ENCODE measurements at regions not wholly inside any gene's neighbourhood (a gene's known extent, or its start where the extent isn't known, plus 50 kb on each side); places are given as distances from the start of the nearest gene placed in this dataset.

GRCh38 chr2:18891600-18892345, 302.4 kb upstream of the NT5C1B start:
- 95% methylated on average over 3 of the region's 3 CpGs for WGBS
- Histone ChIP-seq H3K9me3 (ENCODE audit: control insufficient read depth in 2 of 2, insufficient read depth in 1 of 2, low read length in 1 of 2) (no peaks in the 10 kb centered on the region), H3K27me3 (ENCODE audit: control insufficient read depth in 2 of 2, insufficient read depth in 1 of 2, low read length in 1 of 2) (no peaks in the 10 kb centered on the region), H3K36me3 (ENCODE audit: control insufficient read depth in 2 of 2, insufficient read depth in 2 of 2, low read length in 1 of 2) (no peaks in the 10 kb centered on the region), H3K4me3 (ENCODE audit: low read length in 2 of 2) (no peak overlapping the region), H3K4me1 (ENCODE audit: control insufficient read depth in 2 of 2, insufficient read depth in 2 of 2, low read length in 2 of 2) (no peaks in the 10 kb centered on the region), H3K27ac (ENCODE audit: low read depth in 1 of 2, low read length in 1 of 2) (no peak overlapping the region)
- DNase-seq (ENCODE audit: low read depth in 6 of 9, low spot score in 9 of 9) = no peak

DNA sequence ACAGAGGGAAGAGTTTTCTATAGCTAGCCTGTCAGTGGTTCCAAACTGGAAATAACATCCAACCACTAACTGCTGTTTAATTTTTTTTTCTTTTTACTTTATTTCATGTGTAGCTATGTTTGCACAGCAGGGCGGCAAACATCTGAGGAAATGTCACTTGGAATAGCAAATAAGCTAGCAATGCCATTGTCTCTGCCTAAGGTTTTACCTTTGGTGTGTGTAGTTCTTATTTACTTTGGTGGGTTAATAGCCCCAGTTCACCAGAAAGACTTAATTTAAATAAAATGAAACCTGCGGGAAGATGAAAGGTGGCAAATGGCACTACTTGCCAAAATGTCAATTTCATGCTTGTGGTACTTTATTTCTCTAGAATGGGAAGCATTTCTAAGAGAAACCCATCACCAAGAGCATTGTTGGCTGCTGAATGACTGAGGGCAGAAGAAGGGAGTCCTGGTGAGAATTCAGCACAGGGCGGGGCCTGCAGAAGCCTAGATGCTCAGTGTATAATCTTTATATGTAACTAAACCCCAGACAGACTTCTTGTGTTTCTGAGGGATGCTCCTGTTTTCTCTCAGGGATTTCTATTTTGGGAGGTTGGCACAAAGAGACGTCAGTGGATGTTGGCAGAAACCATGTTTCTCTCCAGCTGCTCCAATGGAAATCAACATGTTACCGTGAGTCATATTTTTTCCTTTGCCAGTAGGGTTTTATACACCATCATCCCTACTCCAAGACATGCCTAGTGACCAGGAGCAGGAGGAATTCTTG, 300.4 kb upstream of the NT5C1B start:
- Histone ChIP-seq H3K4me3 (ENCODE audit: low read length in 2 of 2) (no peak overlapping the region), H3K27ac (ENCODE audit: low read depth in 1 of 2, low read length in 1 of 2) (no peak overlapping the region), H3K27me3 (ENCODE audit: control insufficient read depth in 2 of 2, insufficient read depth in 1 of 2, low read length in 1 of 2) (no peaks in the 10 kb centered on the region), H3K4me1 (ENCODE audit: control insufficient read depth in 2 of 2, insufficient read depth in 2 of 2, low read length in 2 of 2) (no peaks in the 10 kb centered on the region), H3K36me3 (ENCODE audit: control insufficient read depth in 2 of 2, insufficient read depth in 2 of 2, low read length in 1 of 2) (no peaks in the 10 kb centered on the region), H3K9me3 (ENCODE audit: control insufficient read depth in 2 of 2, insufficient read depth in 1 of 2, low read length in 1 of 2) (no peaks in the 10 kb centered on the region)
- WGBS = 94% methylated on average over 5 of the region's 5 CpGs
- DNase-seq (ENCODE audit: low read depth in 6 of 9, low spot score in 9 of 9) = no peak

- DNase-seq (ENCODE audit: low read depth in 6 of 9, low spot score in 9 of 9) = no peak
- H3K27ac ChIP-seq (ENCODE audit: low read depth in 1 of 2, low read length in 1 of 2) = no peak overlapping the region
- no peaks in the 10 kb centered on the region for H3K9me3 ChIP-seq (ENCODE audit: control insufficient read depth in 2 of 2, insufficient read depth in 1 of 2, low read length in 1 of 2)
- 73% methylated on average over 2 of the region's 2 CpGs for WGBS
- no peaks in the 10 kb centered on the region for H3K36me3 ChIP-seq (ENCODE audit: control insufficient read depth in 2 of 2, insufficient read depth in 2 of 2, low read length in 1 of 2)
- no peaks in the 10 kb centered on the region for H3K4me1 ChIP-seq (ENCODE audit: control insufficient read depth in 2 of 2, insufficient read depth in 2 of 2, low read length in 2 of 2)
- no peaks in the 10 kb centered on the region for H3K27me3 ChIP-seq (ENCODE audit: control insufficient read depth in 2 of 2, insufficient read depth in 1 of 2, low read length in 1 of 2)
- no peak overlapping the region for H3K4me3 ChIP-seq (ENCODE audit: low read length in 2 of 2)
Observed at GRCh38 chr2:18885457-18885856, 296.1 kb upstream of the NT5C1B start.

DNA sequence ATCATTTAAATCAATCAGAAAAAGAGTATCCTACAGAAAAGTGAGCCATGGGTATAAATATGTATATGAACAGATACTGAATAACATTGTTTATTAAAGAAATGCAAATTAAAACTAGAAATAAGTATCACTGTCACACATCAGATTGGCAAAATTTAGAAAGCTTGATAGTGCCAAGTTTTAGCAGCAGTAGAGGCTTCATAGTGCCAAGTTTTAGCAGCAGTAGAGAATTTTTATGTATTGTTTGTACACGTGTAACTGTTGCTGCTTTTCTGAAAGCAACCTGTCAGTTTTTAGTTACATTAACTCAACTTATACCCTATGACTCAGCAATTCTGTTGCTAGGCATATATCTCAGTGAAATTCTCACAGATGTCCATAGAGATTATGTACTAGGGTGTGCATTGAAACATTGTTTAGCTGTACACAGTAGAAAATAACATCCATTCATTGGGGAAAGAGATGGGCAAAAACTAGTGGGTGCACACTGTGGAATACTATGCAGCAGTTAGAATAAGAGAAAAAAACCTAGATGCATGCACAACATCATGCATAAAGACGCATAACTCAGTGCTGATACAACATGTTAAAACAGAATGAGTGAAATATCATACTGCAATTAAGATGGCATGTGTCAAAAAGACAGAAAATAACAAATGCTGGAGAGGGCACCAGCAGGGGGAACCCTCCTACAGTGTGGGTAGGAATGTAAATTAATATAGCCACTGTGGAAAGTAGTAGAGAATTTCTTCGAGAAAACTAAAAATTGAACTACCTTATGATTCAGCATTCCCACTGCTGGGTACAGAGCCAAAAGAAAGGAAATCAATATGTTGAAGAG, 294.5 kb upstream of the NT5C1B start:
- Histone ChIP-seq H3K27ac (ENCODE audit: low read depth in 1 of 2, low read length in 1 of 2) (no peak overlapping the region), H3K36me3 (ENCODE audit: control insufficient read depth in 2 of 2, insufficient read depth in 2 of 2, low read length in 1 of 2) (no peaks in the 10 kb centered on the region), H3K4me3 (ENCODE audit: low read length in 2 of 2) (no peak overlapping the region), H3K4me1 (ENCODE audit: control insufficient read depth in 2 of 2, insufficient read depth in 2 of 2, low read length in 2 of 2) (no peaks in the 10 kb centered on the region), H3K9me3 (ENCODE audit: control insufficient read depth in 2 of 2, insufficient read depth in 1 of 2, low read length in 1 of 2) (no peaks in the 10 kb centered on the region), H3K27me3 (ENCODE audit: control insufficient read depth in 2 of 2, insufficient read depth in 1 of 2, low read length in 1 of 2) (no peaks in the 10 kb centered on the region)
- DNase-seq (ENCODE audit: low read depth in 6 of 9, low spot score in 9 of 9) = no peak
- 68% methylated on average over 3 of the region's 3 CpGs for WGBS

GRCh38 chr2:18871430-18871829, 282.1 kb upstream of the NT5C1B start:
- Histone ChIP-seq H3K4me1 (ENCODE audit: control insufficient read depth in 2 of 2, insufficient read depth in 2 of 2, low read length in 2 of 2) (no peaks in the 10 kb centered on the region), H3K27me3 (ENCODE audit: control insufficient read depth in 2 of 2, insufficient read depth in 1 of 2, low read length in 1 of 2) (no peaks in the 10 kb centered on the region), H3K9me3 (ENCODE audit: control insufficient read depth in 2 of 2, insufficient read depth in 1 of 2, low read length in 1 of 2) (no peaks in the 10 kb centered on the region), H3K4me3 (ENCODE audit: low read length in 2 of 2) (no peak overlapping the region), H3K36me3 (ENCODE audit: control insufficient read depth in 2 of 2, insufficient read depth in 2 of 2, low read length in 1 of 2) (no peaks in the 10 kb centered on the region), H3K27ac (ENCODE audit: low read depth in 1 of 2, low read length in 1 of 2) (no peak overlapping the region)
- DNase-seq (ENCODE audit: low read depth in 6 of 9, low spot score in 9 of 9) = peak in 1 of 9 donors; percentile 4
- WGBS = 98% methylated on average over 2 of the region's 2 CpGs

DNA sequence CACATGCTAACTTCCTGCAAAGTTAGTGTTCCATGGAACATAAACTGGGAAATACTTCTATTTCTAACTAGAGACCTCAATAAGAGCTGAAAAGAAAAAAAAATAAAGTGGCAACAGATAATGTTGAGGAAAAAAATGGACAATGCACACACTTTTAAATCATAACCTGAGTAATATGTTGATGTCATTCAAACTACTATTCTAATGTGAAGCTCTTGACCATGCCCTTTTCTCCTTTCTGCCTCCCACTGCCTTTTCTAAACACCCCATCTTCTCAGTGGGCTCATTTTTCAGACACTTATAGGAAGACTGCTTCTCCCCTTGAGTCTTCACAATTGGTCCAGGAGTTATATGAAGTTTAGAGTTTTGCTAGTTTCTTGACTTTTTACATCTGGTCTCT, 280.9 kb upstream of the NT5C1B start:
- Histone ChIP-seq H3K27me3 (ENCODE audit: control insufficient read depth in 2 of 2, insufficient read depth in 1 of 2, low read length in 1 of 2) (no peaks in the 10 kb centered on the region), H3K9me3 (ENCODE audit: control insufficient read depth in 2 of 2, insufficient read depth in 1 of 2, low read length in 1 of 2) (peaks cover 0 to 4% of the 10 kb centered on the region in 2 donors), H3K4me3 (ENCODE audit: low read length in 2 of 2) (no peak overlapping the region), H3K27ac (ENCODE audit: low read depth in 1 of 2, low read length in 1 of 2) (no peak overlapping the region), H3K36me3 (ENCODE audit: control insufficient read depth in 2 of 2, insufficient read depth in 2 of 2, low read length in 1 of 2) (no peaks in the 10 kb centered on the region), H3K4me1 (ENCODE audit: control insufficient read depth in 2 of 2, insufficient read depth in 2 of 2, low read length in 2 of 2) (no peaks in the 10 kb centered on the region)
- DNase-seq (ENCODE audit: low read depth in 6 of 9, low spot score in 9 of 9) = no peak

GRCh38 chr2:18861951-18862350, 272.6 kb upstream of the NT5C1B start:
- Histone ChIP-seq H3K27ac (ENCODE audit: low read depth in 1 of 2, low read length in 1 of 2) (no peak overlapping the region), H3K27me3 (ENCODE audit: control insufficient read depth in 2 of 2, insufficient read depth in 1 of 2, low read length in 1 of 2) (no peaks in the 10 kb centered on the region), H3K4me3 (ENCODE audit: low read length in 2 of 2) (no peak overlapping the region), H3K36me3 (ENCODE audit: control insufficient read depth in 2 of 2, insufficient read depth in 2 of 2, low read length in 1 of 2) (no peaks in the 10 kb centered on the region), H3K4me1 (ENCODE audit: control insufficient read depth in 2 of 2, insufficient read depth in 2 of 2, low read length in 2 of 2) (no peaks in the 10 kb centered on the region), H3K9me3 (ENCODE audit: control insufficient read depth in 2 of 2, insufficient read depth in 1 of 2, low read length in 1 of 2) (peaks cover 0 to 8% of the 10 kb centered on the region in 2 donors)
- no peak for DNase-seq (ENCODE audit: low read depth in 6 of 9, low spot score in 9 of 9)

DNA sequence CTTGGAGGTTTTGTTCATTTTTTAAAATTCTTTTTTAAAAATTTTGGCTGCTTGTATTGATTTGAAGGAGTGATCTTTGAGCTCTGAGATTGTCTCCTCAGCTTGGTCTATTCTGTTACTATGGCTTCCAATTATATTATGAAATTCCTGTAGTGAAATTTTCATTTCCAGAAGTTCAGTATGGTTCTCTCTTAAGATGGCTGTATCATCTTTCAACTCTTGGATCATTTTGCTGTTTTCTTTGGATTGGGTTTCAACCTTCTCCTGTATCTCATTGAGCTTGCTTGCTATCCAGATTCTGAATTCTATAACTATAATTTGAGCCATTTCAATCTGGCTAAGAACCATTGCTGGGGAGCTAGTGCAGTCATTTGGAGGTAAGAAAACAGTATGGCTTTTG, 270.8 kb upstream of the NT5C1B start:
- H3K27me3 ChIP-seq (ENCODE audit: control insufficient read depth in 2 of 2, insufficient read depth in 1 of 2, low read length in 1 of 2) = no peaks in the 10 kb centered on the region
- no peak overlapping the region for H3K4me3 ChIP-seq (ENCODE audit: low read length in 2 of 2)
- H3K4me1 ChIP-seq (ENCODE audit: control insufficient read depth in 2 of 2, insufficient read depth in 2 of 2, low read length in 2 of 2) = no peaks in the 10 kb centered on the region
- H3K36me3 ChIP-seq (ENCODE audit: control insufficient read depth in 2 of 2, insufficient read depth in 2 of 2, low read length in 1 of 2) = no peaks in the 10 kb centered on the region
- H3K27ac ChIP-seq (ENCODE audit: low read depth in 1 of 2, low read length in 1 of 2) = no peak overlapping the region
- no peak for DNase-seq (ENCODE audit: low read depth in 6 of 9, low spot score in 9 of 9)
- H3K9me3 ChIP-seq (ENCODE audit: control insufficient read depth in 2 of 2, insufficient read depth in 1 of 2, low read length in 1 of 2) = peaks cover 0 to 5% of the 10 kb centered on the region in 2 donors

DNA sequence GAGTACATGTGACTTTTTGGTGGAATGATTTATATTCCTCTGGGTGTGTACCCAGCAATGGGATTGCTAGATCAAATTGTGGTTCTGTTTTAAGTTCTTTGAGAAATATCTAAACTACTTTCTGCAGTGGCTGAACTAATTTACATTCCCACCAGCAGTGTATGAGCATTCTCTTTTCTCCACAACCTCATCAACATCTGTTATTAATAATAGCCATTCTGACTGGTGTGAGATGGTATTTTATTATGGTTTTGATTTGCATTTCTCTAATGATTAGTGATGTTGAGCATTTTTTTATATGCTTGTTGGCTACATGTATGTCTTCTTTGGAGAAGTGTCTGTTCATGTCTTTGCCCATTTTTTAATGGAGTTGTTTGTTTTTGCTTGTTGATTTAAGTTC, 267.4 kb upstream of the NT5C1B start:
- Histone ChIP-seq H3K27me3 (ENCODE audit: control insufficient read depth in 2 of 2, insufficient read depth in 1 of 2, low read length in 1 of 2) (no peaks in the 10 kb centered on the region), H3K4me3 (ENCODE audit: low read length in 2 of 2) (no peak overlapping the region), H3K9me3 (ENCODE audit: control insufficient read depth in 2 of 2, insufficient read depth in 1 of 2, low read length in 1 of 2) (peaks cover 0 to 5% of the 10 kb centered on the region in 2 donors), H3K36me3 (ENCODE audit: control insufficient read depth in 2 of 2, insufficient read depth in 2 of 2, low read length in 1 of 2) (no peaks in the 10 kb centered on the region), H3K4me1 (ENCODE audit: control insufficient read depth in 2 of 2, insufficient read depth in 2 of 2, low read length in 2 of 2) (no peaks in the 10 kb centered on the region), H3K27ac (ENCODE audit: low read depth in 1 of 2, low read length in 1 of 2) (no peak overlapping the region)
- no peak for DNase-seq (ENCODE audit: low read depth in 6 of 9, low spot score in 9 of 9)
